ENCODE measurements at regions not wholly inside any gene's neighbourhood (a gene's known extent, or its start where the extent isn't known, plus 50 kb on each side); places are given as distances from the start of the nearest gene placed in this dataset.
A peak's percentile ranks its signal among the peaks of the same experiment; 100 is the strongest.

- Histone ChIP-seq H3K9me3 (no peaks in the 10 kb centered on the region), H3K27me3 (ENCODE audit: insufficient read depth in 3 of 3, low read length in 2 of 3) (peaks cover 0 to 21% (median 8%) of the 10 kb centered on the region in 3 donors), H3K4me1 (no peaks in the 10 kb centered on the region), H3K36me3 (ENCODE audit: insufficient read depth in 1 of 2, low read depth in 1 of 2) (no peaks in the 10 kb centered on the region), H3K4me3 (peak overlapping the region; percentile 23), H3K27ac (no peak overlapping the region)
- TF ChIP-seq, protein P1, sequence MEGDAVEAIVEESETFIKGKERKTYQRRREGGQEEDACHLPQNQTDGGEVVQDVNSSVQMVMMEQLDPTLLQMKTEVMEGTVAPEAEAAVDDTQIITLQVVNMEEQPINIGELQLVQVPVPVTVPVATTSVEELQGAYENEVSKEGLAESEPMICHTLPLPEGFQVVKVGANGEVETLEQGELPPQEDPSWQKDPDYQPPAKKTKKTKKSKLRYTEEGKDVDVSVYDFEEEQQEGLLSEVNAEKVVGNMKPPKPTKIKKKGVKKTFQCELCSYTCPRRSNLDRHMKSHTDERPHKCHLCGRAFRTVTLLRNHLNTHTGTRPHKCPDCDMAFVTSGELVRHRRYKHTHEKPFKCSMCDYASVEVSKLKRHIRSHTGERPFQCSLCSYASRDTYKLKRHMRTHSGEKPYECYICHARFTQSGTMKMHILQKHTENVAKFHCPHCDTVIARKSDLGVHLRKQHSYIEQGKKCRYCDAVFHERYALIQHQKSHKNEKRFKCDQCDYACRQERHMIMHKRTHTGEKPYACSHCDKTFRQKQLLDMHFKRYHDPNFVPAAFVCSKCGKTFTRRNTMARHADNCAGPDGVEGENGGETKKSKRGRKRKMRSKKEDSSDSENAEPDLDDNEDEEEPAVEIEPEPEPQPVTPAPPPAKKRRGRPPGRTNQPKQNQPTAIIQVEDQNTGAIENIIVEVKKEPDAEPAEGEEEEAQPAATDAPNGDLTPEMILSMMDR (IDR thresholded peaks at IDR 0.05) = peak; percentile 82
- DNase-seq (peak; percentile 80 to 88), ATAC-seq (peak; percentile 83 to 95 (median 90))
- WGBS, 3 donors = 18 to 24% (median 20%) methylated on average over 32 of the region's 32 CpGs
- intact Hi-C loops (cut with DNase I) = no loop called here
These were observed 85.9 kb upstream of the MKI67 start for GRCh38 chr10:128211953-128212727.

GRCh38 chr10:128213156-128213555 lies 86.9 kb upstream of the MKI67 start:
- H3K27me3 ChIP-seq (ENCODE audit: insufficient read depth in 3 of 3, low read length in 2 of 3) = peaks cover 0 to 21% (median 5%) of the 10 kb centered on the region in 3 donors
- H3K36me3 ChIP-seq (ENCODE audit: insufficient read depth in 1 of 2, low read depth in 1 of 2) = no peaks in the 10 kb centered on the region
- TF ChIP-seq, protein P1 (IDR thresholded peaks at IDR 0.05) = no peak
- intact Hi-C loops (cut with DNase I) = no loop called here
- DNase-seq = no peak
- ATAC-seq = no peak
- H3K4me3 ChIP-seq = no peak overlapping the region
- 77 to 80% (median 78%) methylated on average over 7 of the region's 7 CpGs for WGBS, 3 donors
- no peak overlapping the region for H3K27ac ChIP-seq
- H3K4me1 ChIP-seq = no peaks in the 10 kb centered on the region
- no peaks in the 10 kb centered on the region for H3K9me3 ChIP-seq

- ATAC-seq (no peak), DNase-seq (no peak)
- WGBS, 3 donors = 83 to 86% (median 85%) methylated on average over 8 of the region's 8 CpGs
- H3K4me3 ChIP-seq = no peak overlapping the region
- intact Hi-C loops (cut with DNase I) = no loop called here
- TF ChIP-seq, protein P1 (IDR thresholded peaks at IDR 0.05) = no peak
- H3K9me3 ChIP-seq = no peaks in the 10 kb centered on the region
- no peaks in the 10 kb centered on the region for H3K36me3 ChIP-seq (ENCODE audit: insufficient read depth in 1 of 2, low read depth in 1 of 2)
- H3K4me1 ChIP-seq = no peaks in the 10 kb centered on the region
- peaks cover 0 to 5% (median 2%) of the 10 kb centered on the region in 3 donors for H3K27me3 ChIP-seq (ENCODE audit: insufficient read depth in 3 of 3, low read length in 2 of 3)
- no peak overlapping the region for H3K27ac ChIP-seq
These were observed 89.5 kb upstream of the MKI67 start for GRCh38 chr10:128215733-128216132.

GRCh38 chr10:128217136-128217535 lies 90.9 kb upstream of the MKI67 start:
- peaks cover 0 to 4% (median 0%) of the 10 kb centered on the region in 3 donors for H3K27me3 ChIP-seq (ENCODE audit: insufficient read depth in 3 of 3, low read length in 2 of 3)
- H3K27ac ChIP-seq = no peak overlapping the region
- no peaks in the 10 kb centered on the region for H3K4me1 ChIP-seq
- ATAC-seq = no peak
- H3K36me3 ChIP-seq (ENCODE audit: insufficient read depth in 1 of 2, low read depth in 1 of 2) = no peaks in the 10 kb centered on the region
- TF ChIP-seq, protein P1 (IDR thresholded peaks at IDR 0.05) = no peak
- intact Hi-C loops (cut with DNase I) = no loop called here
- 85 to 92% (median 88%) methylated on average over 7 of the region's 7 CpGs for WGBS, 3 donors
- DNase-seq = no peak
- H3K4me3 ChIP-seq = no peak overlapping the region
- no peaks in the 10 kb centered on the region for H3K9me3 ChIP-seq
